Stimulated activated CD8-positive, alpha-beta memory T cell treated with anti-CD3 and anti-CD28 coated beads, Interleukin-2, amount 100 ng/mL, for 48 hours (primary cell): ENCODE measurements at regions not wholly inside any gene's neighbourhood (a gene's known extent, or its start where the extent isn't known, plus 50 kb on each side); places are given as distances from the start of the nearest gene placed in this dataset.

Source experiments
- DNase-seq, 2 donors: peaks; one replicate each; pipeline ENCODE4 v3.0.0-alpha.2; 2020; ENCODE audit warnings: low read depth in 2 of 2

DNA sequence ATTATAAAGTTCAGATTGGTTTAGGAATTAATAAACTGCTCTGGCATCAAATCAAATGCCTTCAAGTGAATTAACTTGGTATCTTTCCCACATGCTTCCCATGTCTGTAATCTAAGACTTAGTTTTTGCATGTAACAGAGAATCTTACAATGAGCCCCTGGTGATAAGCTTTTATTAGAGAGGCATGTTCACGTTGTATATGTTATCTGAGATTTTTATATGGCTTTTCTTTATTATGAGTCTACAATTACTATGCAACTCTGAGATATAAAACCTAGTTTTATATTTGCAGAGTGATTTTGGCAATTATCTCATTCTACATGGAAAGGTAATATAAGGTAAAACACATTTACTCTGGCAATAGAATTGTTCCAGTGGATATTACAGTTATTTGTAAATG lies 1578.4 kb upstream of the IGFBP7 start:
- DNase-seq: no peak

DNA sequence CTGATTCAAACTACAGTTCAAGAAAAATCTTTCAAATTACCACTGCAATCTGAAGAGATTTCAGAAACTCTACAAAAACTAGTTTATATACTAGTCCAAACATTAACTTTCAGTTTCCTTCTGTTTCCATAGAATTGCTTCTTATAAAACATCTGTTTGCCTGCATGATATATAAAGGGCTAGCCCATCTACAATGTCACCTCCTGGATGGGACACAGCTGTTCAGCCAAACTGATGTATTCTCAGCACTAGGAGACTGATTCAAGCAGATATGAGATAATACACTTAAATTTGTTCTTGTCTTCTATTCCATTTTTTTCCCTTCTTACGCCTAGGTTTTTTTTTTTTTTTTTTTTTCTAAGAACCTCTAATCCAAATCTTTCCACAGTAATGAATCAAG lies 1569.7 kb upstream of the IGFBP7 start:
- DNase-seq: no peak

DNA sequence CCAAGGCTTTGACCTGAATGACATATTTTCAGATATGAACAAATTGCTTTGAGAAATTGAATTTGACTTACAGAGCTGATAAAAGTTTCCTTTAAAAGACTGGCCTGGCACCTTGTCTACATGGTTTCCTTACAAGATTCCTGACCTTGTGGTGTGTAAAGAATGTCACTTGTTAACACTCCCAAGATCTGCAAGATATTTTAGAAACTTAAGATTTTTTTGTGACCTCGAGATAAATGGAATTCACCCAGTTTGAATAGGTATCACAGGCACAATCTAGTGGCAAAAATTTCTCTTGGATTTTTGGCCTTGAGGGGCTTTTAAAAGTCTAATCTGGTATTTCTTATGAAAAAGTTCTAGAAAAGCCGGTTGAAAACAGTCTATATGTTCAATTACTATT lies 1568.9 kb upstream of the IGFBP7 start:
- no peak for DNase-seq

DNA sequence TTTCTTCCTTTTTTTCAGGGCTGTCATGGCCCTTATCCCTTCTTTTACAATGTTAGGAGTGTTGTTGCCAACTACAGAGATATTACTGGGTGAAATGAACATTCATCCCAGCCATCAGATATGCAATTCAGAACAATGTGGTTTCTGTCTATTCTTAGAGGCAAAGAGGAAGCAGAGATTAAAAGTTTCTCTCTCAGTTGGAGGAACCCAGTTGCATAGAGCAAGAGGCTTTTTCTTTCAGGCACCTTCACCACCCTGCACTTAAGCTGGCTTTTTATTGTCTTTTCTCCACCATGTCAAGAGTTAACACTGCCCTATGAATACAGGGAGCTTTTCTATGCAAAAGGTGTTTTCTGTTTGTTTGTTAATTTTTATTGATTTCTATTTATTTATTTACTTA lies 1559.6 kb upstream of the IGFBP7 start:
- DNase-seq: no peak

DNA sequence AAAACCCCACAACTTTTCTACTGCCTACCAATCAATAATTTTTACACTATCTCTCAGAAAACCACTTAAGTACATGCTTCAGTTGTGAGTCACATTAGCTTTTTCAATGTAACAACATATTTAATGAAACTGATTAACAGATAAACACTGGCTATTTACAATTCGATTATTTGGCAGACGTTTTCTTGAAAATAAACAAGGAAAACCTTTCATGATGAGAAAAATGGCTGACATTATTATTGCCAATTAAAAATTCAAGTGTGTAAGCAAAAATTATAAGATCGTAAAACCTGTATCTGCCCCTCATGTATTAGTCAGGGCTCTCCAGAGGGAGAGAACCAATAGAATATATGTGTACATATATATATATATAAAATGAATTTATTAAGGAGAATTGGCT lies 1555.5 kb upstream of the IGFBP7 start:
- no peak for DNase-seq

DNA sequence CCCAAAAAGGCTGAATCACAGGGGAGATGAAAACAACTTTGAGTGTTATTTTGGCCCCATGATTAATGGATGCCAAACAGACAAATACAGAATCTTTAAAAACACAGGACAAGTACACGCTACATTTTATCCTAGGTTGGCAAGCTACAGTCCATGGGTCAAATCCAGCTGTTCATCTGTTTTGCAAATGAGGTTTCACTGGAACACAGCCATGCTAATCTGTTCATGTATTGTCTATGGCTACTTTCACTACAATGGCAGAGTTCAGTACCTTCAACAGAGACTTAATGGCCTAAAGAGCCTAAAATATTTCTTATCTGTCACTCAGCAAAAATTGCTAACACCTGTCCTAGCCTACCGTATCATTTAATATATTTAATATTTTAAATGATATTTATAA lies 1548.5 kb upstream of the IGFBP7 start:
- no peak for DNase-seq

DNA sequence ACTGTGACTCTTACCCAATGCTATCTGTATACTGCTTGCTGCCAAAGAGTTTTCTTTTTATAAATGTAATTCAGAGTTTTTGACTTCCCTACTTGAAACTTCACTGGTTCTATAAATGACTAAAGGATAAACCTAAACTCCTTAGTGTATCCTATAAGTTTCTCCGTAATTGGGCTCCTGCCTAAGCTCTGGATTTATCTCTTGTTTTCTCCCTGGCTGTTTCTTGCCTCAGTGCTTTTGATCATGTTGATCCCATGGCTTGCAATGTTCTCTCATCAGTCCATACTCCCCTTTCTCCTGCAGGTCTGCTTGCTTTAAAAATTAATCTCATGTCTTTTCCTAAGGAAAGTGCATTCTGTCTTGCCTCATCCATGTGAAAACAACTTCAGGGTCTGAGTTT lies 1543.1 kb upstream of the IGFBP7 start:
- DNase-seq: no peak

DNA sequence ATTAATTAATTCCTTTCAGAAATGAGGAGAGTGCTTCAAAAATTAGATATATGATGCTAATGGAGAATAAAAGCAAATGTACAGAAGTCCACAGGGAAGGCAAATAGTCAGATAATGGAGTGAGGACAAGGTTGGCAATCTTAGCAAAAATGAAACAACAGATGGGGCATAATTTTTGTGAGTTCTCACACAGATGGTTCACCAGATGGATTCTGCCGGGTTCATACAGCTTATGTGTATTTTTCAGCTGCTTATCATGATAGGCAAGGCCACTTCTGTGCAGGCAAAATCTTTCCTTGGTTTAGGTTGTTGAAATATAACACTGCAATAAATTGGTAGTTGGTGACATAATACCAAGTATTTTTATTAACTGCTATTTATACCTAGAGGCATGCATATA lies 1539.0 kb upstream of the IGFBP7 start:
- DNase-seq: no peak

DNA sequence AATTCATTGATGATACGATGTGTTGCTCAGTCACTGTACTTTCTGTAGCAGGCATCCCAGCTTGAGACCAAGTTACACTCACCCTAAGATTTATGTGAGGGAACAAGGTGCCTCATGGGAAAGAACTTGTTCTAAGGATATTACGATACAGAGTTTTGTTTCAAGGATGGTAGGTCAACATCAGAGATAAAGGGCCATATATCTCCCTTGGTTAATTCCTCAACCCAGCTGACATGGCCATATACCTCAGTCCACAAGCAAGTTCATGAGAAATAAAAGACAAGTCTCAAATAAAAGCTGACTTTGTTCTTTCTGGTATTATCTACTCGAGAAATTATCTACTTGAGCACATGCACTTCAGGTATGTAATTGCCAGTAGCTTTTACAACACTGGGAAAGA lies 1535.9 kb upstream of the IGFBP7 start:
- no peak for DNase-seq

DNA sequence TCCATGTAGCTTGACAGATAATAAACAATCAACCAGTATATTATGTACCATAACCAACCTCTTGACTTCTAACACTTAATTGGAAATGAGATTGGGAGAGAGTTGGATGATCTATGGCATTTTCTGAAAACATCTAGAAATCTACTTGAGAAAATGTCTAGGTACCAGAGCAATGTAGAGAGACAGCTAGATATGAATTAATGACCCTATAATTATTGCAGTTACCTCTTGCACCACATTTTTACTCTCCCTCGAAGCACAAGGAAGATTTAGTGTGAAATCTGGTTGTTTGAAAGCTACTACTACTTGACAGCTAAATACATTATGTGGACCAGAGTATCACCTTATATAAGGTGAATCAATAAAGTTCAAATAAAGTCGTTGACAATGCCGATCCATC lies 1534.4 kb upstream of the IGFBP7 start:
- no peak for DNase-seq

DNA sequence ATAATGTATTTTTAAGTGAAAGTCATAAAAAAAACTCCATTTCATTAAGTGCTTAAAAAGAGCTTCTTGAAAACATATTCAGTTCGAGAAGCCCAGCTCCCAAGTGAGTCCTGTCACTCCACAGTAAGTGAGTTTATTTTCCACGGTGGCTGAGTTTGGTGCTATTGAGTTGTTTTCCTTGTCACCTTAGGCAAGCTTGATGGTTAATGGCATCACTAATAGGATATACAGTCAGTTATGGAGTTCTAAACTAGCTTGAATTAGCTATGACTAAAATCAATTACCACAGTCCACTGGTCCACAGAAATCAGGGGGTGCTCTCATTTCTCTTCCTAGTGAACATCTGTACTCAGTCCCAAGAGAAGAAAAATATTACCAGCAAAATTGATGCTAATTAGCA lies 1526.2 kb upstream of the IGFBP7 start:
- DNase-seq: no peak

DNA sequence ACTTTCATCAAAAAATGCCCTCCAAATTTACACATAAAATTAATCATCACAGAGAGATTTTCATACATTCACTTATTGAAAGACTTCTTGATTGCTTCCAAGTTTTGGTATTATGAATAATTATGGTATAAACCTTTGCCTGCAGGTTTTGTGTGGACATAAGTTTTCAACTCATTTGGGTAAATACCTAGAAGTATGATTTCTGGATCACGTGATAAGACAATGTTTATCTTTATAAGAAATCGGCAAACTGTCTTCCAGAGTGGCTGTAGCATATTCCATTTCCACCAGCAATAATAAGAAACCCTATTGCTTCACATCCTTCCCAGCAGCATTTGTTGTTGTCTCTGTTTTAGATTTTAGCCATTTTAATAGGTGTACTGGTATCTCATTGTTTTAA lies 1507.0 kb upstream of the IGFBP7 start:
- no peak for DNase-seq

DNA sequence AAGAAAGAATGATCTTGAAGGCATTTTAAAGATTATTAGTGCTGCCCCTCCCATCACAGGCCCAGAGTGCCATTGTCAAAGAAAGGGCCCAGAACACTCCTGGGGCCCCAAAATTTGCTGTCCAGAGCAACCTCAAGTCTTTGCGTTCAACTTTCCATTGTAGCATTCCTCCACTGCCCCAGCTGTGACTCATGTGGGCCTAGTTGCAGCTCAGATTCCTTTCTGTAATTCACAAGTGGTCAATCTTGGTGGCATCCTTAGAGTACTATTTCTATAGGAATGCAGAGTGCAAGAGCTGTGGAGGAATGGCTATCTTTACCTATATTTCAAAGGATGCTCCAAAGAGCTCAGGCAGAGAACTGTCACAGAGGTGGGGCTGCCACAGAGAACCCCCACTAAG lies 1500.8 kb upstream of the IGFBP7 start:
- DNase-seq: no peak

DNA sequence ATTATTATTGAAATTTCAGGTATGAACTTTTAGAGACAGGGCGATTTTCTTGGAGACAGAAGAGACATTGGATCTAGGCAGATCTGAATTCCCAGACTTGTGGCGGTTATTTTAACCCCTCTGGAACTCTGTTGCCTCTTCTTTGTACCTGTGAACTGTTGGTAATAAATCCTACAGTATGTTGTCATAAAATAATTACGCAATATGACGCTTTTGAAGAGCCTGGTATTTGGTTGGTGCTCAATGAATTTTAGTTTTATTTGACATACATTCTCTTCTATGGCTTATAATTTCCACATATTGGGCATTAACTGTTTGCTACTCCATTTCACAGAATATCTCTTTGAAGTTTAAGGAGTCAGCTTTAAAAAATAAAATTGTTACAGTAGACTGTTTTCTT lies 1496.1 kb upstream of the IGFBP7 start:
- no peak for DNase-seq

DNA sequence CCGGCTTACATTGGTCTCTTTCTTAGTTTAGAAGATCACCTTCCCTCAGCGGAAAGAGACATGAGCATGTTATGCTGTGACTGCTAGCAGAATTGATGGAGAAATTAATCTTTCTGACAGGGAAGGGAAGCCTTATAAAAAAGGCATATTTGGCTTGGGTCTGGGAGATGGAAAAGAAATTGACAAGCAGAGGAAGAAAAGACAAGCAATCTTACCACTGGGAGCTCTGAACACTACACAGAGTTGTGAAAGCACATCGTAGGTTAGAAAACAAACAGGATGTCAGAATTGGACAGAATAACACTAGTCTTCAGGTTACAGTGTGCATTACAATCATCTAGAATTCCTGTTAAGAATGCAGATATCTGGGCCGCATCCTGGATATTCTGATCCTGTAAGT lies 1493.8 kb upstream of the IGFBP7 start:
- no peak for DNase-seq

DNA sequence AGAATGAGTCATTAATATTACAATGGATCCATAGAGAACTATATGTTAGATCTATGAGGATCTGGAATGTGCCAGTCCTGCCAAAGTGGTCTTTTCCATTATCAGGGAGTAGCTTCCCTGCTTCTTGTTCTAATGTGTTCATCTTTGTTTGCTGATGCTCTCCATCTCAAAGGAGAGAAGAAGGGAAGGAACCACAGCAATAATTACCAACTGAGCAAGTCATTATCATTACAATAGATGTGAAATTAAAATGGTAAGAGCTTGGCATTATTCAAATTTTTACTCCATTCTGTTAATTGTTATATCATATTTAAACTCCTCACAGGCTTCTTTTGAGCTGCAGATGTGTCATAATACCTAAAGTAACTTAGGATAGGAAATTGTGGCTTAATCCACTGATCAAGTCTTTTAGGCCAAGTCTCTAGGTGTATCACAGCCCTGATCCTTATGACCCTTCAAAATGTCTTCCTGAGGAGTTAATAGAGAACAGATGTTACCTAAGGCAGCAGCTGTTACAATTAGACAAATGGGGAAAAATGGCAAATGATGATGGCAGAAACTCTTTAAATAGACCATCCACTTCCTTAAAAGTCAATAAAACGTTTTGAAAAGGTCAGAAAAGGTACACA lies 1492.7 kb upstream of the IGFBP7 start:
- DNase-seq: no peak

DNA sequence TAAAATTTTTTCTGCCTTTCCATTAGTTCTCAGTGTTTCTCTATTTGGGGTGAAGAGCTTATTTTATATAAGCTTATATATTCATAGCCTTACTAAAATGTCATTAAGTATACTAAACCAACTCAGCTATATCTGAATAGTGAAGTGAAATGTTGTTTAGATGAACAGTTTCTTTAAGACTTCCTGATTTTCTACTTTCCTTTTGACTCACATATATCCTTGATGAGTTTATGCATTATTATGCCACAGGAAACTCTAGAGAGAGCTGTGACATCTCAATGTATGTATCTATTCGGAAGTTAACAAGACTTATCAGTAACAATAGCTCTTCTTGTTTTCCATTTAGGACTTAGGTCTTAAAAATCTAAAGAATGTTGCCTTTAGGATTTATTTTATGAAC lies 1491.8 kb upstream of the IGFBP7 start:
- DNase-seq: no peak

DNA sequence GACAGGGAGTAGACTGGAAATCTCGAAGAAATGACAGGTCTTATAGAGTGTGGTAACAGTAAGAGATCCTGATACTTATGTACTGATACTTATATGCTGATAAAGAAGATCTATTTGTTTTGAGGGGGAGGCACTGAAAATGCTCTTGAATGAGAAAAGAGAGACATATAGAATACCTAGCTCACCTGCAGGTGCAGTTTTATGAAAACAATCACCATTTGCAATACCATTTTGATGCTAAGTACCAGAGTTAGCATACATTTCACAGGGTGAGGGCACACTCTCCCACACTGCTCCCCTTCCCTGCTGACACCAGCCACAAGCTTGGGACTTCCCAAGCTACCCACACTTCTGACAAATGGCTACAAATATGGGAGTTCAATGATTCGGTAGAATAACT lies 1490.1 kb upstream of the IGFBP7 start:
- no peak for DNase-seq

DNA sequence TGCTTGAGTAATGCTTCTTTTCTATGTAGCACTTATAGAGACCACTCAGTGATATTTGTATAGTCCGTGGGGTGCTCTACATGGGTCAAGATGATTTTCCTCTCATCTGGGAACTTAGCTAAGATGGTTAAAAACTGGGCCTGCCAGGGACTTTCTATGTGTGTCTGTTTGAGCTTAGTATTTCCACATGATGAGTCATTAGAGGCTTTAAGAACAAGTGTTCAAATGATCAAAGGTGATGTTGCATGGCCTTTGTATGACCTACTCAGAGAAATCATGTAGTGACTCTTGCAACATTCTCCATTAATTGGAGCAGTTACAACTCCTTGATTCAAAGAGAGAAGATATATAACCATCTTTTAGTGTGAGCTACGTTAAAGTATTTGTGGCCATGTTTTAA lies 1480.5 kb upstream of the IGFBP7 start:
- DNase-seq: no peak

DNA sequence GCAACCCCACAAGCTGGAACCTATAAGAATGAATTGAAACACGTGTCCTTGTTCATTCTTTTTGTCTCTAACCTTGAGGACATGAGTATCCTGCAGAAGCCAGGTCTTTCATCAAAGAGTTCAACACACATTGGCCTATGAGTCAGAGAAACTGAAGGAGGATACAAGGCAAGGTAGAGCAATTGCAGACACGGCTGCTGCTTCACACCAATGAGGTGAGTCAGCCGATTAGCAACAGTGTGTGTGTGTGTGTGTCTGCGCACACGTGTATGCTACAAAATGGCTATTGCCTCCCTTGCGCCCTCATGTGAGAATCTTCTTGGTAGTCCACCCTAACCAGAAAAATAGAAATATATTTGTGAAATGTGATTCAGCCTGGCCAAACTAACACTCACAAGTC lies 1477.7 kb upstream of the IGFBP7 start:
- no peak for DNase-seq

DNA sequence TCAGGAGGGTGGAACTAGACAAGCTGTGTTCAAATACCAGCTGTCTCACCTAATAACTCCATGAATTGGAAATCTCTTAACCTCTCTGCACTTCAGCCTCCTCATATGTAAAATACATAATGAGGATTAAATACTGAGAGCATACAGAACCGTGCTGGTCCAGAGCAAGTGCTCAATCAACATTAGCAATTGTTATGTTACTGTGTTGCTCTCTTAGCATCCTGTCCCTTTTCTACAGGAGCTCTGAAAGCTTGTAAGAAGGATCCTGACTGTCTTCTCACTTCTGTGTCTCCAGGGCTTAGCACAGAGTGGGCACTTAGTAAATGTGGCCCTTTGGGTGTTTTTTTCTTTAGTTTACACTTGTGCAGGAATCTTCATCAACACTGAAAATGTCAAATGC lies 1456.1 kb upstream of the IGFBP7 start:
- no peak for DNase-seq

DNA sequence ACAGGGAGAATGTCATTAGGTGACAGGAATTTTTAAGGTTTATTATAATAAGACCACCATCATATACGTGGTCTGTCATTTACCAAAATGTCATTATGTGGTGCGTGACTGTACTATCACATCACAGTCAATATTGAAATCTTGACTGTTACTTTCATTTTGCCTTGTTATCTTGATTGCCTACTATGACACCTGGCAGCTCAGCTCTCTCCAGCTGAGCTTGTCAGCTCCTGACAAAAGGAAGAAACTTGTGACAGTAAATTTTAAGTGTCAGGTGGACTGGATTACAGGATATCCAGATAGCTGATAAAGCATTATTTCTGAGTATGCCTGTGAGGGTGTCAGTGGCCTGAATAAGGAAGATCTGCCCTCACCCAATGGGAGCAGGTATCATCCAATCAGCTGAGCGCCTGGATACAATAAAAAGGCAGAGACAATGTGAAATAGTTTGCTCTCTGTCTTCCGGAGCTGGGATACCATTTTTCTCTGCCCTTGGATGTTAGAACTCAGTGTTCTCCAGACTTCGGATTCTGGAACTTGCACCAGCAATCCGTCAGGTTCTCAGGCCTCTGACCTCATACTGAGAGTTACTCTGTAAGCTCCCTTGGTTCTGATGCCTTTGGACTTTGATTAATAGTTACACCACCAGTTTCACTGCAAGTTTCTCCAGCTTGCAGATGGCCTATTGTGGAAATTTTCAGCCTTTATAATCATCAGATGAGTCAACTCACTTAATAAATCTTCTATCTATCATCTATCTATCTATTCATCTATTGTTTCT lies 1454.7 kb upstream of the IGFBP7 start:
- no peak for DNase-seq

DNA sequence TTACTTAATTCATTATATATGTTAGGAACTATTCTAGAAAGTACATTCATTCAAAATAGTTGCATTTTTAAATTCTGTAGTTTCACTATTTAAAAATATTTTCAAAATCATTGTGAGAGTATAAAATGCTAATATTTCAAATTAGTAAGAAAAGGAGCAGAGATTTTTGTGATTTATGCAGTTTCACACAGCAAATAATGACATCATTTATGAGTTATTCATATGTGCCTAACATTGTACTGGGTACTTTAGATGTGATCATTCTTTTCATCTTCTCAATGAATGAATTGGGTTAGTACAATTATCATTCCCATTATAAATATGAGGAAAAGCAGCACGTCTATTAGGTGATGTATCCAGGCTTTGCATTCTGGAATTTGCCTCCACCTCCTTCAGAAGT lies 1451.0 kb upstream of the IGFBP7 start:
- DNase-seq: no peak

DNA sequence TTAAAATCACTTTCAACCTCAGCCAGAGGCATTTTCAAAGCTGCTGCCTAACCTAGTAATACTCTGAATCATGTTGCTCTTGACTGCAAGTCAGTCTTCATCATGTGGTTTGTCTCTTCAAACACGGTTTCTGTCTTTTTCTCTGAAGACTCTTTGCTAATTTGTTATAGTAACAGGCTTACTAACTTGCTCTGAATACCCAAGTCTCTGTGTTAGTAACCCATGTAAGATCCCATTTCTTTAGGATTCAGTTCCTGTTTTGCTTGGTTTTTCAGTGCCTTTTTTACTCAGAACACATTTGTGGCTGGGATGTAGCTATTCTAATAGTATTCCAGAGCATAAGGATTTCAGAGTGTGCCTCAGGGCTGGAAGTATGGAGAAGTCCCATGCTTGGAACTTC lies 1450.6 kb upstream of the IGFBP7 start:
- DNase-seq: no peak
